Nephron (organoid): ENCODE measurements at regions not wholly inside any gene's neighbourhood (a gene's known extent, or its start where the extent isn't known, plus 50 kb on each side); places are given as distances from the start of the nearest gene placed in this dataset.
"Not testable (repeated sequence)": the region's sequence is repeated elsewhere in the genome, so short reads cannot be mapped to it uniquely, and the experiment has no call there.

Experiments used
- H3K27ac Mint-ChIP-seq, 3 experiments: 2 replicates each; pipeline ENCODE4 v1.8.0; 2020; ENCODE audit warnings: mixed read lengths in 3 of 3, mild to moderate bottlenecking in 2 of 3, moderate library complexity in 1 of 3
- H3K27me3 Mint-ChIP-seq: 2 replicates; pipeline ENCODE4 v1.8.0; 2021; ENCODE audit warnings: low read depth, mild to moderate bottlenecking, moderate library complexity, mixed read lengths
- H3K36me3 Mint-ChIP-seq: 2 replicates; pipeline ENCODE4 v1.8.0; 2020; ENCODE audit warnings: low read depth, mixed read lengths
- H3K4me1 Mint-ChIP-seq: 2 replicates; pipeline ENCODE4 v1.8.0; 2020; ENCODE audit warnings: mixed read lengths
- H3K4me3 Mint-ChIP-seq, 3 experiments: 2 replicates each; pipeline ENCODE4 v1.8.0; 2020; ENCODE audit warnings: mild to moderate bottlenecking in 3 of 3, mixed read lengths in 3 of 3, moderate library complexity in 2 of 3
- H3K9me3 Mint-ChIP-seq: 2 replicates; pipeline ENCODE4 v1.8.0; 2020; ENCODE audit warnings: mixed read lengths
- TF ChIP-seq, protein P1 (sequence below), 3 experiments: fragments of 200-600 bp; sonication (generic); IDR thresholded peaks; one replicate each; pipeline ENCODE4 v1.5.0; 2021; ENCODE audit warnings: antibody characterized with exemption in 3 of 3; ENCODE audit not compliant: unreplicated experiment in 3 of 3

GRCh38 chr10:21445163-21445562 is 80.3 kb downstream of the SKIDA1 start:
- no peaks in the 10 kb centered on the region for H3K27me3 Mint-ChIP-seq
- H3K4me1 Mint-ChIP-seq, result peaks cover 17% of the 10 kb centered on the region
- peak overlapping the region; percentile 60 to 79 (median 73) for H3K27ac Mint-ChIP-seq
- no peaks in the 10 kb centered on the region for H3K36me3 Mint-ChIP-seq
- H3K9me3 Mint-ChIP-seq, result peaks cover 7% of the 10 kb centered on the region
- H3K4me3 Mint-ChIP-seq, result no peak overlapping the region
- TF ChIP-seq, protein P1, sequence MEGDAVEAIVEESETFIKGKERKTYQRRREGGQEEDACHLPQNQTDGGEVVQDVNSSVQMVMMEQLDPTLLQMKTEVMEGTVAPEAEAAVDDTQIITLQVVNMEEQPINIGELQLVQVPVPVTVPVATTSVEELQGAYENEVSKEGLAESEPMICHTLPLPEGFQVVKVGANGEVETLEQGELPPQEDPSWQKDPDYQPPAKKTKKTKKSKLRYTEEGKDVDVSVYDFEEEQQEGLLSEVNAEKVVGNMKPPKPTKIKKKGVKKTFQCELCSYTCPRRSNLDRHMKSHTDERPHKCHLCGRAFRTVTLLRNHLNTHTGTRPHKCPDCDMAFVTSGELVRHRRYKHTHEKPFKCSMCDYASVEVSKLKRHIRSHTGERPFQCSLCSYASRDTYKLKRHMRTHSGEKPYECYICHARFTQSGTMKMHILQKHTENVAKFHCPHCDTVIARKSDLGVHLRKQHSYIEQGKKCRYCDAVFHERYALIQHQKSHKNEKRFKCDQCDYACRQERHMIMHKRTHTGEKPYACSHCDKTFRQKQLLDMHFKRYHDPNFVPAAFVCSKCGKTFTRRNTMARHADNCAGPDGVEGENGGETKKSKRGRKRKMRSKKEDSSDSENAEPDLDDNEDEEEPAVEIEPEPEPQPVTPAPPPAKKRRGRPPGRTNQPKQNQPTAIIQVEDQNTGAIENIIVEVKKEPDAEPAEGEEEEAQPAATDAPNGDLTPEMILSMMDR (IDR thresholded peaks at IDR 0.05; ENCODE audit: unreplicated experiment in 3 of 3), result no peak

DNA sequence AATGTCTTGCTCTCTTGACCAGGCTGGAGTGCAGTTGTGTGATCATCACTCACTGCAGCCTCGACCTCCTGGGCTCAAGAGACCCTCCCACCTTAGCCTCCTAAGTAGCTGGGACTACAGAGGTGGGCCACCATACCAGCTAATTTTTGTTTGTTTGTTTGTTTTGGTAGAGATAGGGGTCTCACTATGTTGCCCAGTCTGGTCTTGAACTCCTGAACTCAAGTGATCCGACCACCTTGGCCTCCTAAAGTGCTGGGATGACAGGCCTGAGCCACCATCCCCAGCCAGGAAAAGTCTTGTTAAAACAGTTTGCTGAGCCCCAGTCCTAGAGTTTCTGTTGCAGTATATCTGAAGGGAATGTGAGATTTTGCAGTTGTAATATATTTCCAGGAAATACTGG is 83.9 kb downstream of the SKIDA1 start:
- TF ChIP-seq, protein P1 (IDR thresholded peaks at IDR 0.05; ENCODE audit: unreplicated experiment in 3 of 3), result no peak
- H3K27ac Mint-ChIP-seq, result no peak overlapping the region
- H3K36me3 Mint-ChIP-seq, result no peaks in the 10 kb centered on the region
- H3K27me3 Mint-ChIP-seq, result no peaks in the 10 kb centered on the region
- H3K9me3 Mint-ChIP-seq, result no peaks in the 10 kb centered on the region
- H3K4me1 Mint-ChIP-seq, result peaks cover 17% of the 10 kb centered on the region
- H3K4me3 Mint-ChIP-seq, result no peak overlapping the region

- H3K36me3 Mint-ChIP-seq, H3K4me1 Mint-ChIP-seq, H3K4me3 Mint-ChIP-seq, H3K27me3 Mint-ChIP-seq, H3K27ac Mint-ChIP-seq, H3K9me3 Mint-ChIP-seq: not testable (repeated sequence)
Observed at GRCh38 chr10:21438914-21439313, 86.6 kb downstream of the SKIDA1 start.

DNA sequence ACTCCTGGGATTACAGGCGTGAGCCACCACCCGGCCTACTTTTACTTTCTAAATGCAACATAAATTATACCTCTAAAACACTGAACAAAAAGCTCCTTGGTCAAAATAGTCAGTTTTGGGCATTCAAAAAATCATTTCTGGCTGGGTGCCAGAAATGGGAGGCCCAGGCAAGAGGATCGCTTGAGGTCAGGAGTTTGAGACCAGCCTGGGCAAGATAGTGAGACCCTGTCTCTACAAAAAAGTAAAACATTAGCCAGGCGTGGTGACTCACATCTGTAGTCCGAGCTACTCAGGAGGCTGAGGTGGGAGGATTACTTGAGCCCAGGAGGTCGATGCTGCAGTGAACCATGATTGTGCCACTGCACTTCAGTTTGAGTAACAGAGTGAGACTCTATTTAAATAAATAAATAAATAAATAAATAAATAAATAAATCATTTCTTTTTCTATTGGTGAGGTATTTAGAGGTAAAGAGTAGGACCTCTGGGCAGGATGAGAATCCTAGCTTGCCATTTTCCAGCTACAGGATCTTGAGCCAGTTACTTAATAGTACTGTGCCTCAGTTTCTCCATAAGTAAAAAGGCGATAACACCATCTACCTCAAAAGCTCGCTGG is 87.6 kb downstream of the SKIDA1 start:
- H3K36me3 Mint-ChIP-seq, result no peaks in the 10 kb centered on the region
- H3K4me1 Mint-ChIP-seq, result no peaks in the 10 kb centered on the region

GRCh38 chr10:21432266-21432665 is 93.2 kb downstream of the SKIDA1 start:
- no peaks in the 10 kb centered on the region for H3K4me1 Mint-ChIP-seq
- TF ChIP-seq, protein P1 (IDR thresholded peaks at IDR 0.05; ENCODE audit: unreplicated experiment in 3 of 3), result no peak
- no peaks in the 10 kb centered on the region for H3K36me3 Mint-ChIP-seq
- peaks cover 10% of the 10 kb centered on the region for H3K9me3 Mint-ChIP-seq
- H3K4me3 Mint-ChIP-seq, result no peak overlapping the region
- H3K27ac Mint-ChIP-seq, result no peak overlapping the region
- H3K27me3 Mint-ChIP-seq, result peaks cover 3% of the 10 kb centered on the region

More for the DNA sequence above, 87.6 kb downstream of the SKIDA1 start:
- TF ChIP-seq, protein P1 (IDR thresholded peaks at IDR 0.05; ENCODE audit: unreplicated experiment in 3 of 3), result no peak
- H3K4me3 Mint-ChIP-seq, result no peak overlapping the region
- H3K9me3 Mint-ChIP-seq, result no peaks in the 10 kb centered on the region
- no peaks in the 10 kb centered on the region for H3K27me3 Mint-ChIP-seq
- no peak overlapping the region for H3K27ac Mint-ChIP-seq

GRCh38 chr10:21431799-21432198 is 93.7 kb downstream of the SKIDA1 start:
- peaks cover 13% of the 10 kb centered on the region for H3K9me3 Mint-ChIP-seq
- H3K27me3 Mint-ChIP-seq, result peaks cover 3% of the 10 kb centered on the region
- no peak overlapping the region for H3K4me3 Mint-ChIP-seq
- TF ChIP-seq, protein P1 (IDR thresholded peaks at IDR 0.05; ENCODE audit: unreplicated experiment in 3 of 3), result no peak
- no peak overlapping the region for H3K27ac Mint-ChIP-seq
- no peaks in the 10 kb centered on the region for H3K4me1 Mint-ChIP-seq
- no peaks in the 10 kb centered on the region for H3K36me3 Mint-ChIP-seq
